ENCODE measurements at regions not wholly inside any gene's neighbourhood (a gene's known extent, or its start where the extent isn't known, plus 50 kb on each side); places are given as distances from the start of the nearest gene placed in this dataset.

DNA sequence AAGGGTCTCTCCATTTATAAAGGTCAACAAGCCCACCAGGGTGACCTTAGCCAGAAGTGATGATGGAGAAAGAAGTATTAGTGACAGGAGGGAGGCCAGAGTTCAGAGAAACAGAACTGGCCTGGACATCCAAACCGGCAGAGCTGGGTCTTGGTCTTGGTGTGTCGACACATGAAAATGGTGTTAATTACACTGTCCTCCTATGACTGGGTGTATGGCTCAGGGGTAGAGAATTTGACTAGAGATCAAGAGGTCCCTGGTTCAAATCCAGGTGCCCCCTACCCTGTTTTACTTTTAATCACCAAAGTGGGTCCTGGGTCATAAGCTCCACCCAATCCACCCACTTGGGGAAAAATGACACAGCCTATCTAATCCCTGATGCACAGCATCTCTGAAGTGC, 110.6 kb upstream of the ZNF746 start:
- DNase-seq (ENCODE audit: low spot score): no peak
- Histone ChIP-seq H3K27ac (no peak overlapping the region), H3K4me1 (ENCODE audit: insufficient read depth) (no peaks in the 10 kb centered on the region), H3K9me3 (ENCODE audit: low read depth) (no peaks in the 10 kb centered on the region), H4K20me1 (ENCODE audit: insufficient read depth, poor library complexity, severe bottlenecking) (no peaks in the 10 kb centered on the region), H3K27me3 (no peaks in the 10 kb centered on the region), H3K4me2 (no peak overlapping the region), H3K4me3 (no peak overlapping the region), H3K9me2 (replicated peaks; ENCODE audit: insufficient read depth) (no peaks in the 10 kb centered on the region), H2AFZ (no peak overlapping the region), H3K36me3 (replicated peaks; ENCODE audit: insufficient read depth, low read depth) (no peaks in the 10 kb centered on the region), H3K79me2 (no peaks in the 10 kb centered on the region)
- TF ChIP-seq, protein P1, sequence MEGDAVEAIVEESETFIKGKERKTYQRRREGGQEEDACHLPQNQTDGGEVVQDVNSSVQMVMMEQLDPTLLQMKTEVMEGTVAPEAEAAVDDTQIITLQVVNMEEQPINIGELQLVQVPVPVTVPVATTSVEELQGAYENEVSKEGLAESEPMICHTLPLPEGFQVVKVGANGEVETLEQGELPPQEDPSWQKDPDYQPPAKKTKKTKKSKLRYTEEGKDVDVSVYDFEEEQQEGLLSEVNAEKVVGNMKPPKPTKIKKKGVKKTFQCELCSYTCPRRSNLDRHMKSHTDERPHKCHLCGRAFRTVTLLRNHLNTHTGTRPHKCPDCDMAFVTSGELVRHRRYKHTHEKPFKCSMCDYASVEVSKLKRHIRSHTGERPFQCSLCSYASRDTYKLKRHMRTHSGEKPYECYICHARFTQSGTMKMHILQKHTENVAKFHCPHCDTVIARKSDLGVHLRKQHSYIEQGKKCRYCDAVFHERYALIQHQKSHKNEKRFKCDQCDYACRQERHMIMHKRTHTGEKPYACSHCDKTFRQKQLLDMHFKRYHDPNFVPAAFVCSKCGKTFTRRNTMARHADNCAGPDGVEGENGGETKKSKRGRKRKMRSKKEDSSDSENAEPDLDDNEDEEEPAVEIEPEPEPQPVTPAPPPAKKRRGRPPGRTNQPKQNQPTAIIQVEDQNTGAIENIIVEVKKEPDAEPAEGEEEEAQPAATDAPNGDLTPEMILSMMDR (IDR thresholded peaks at IDR 0.05; ENCODE audit: poor library complexity): no peak
- TF ChIP-seq EZH2 (IDR thresholded peaks at IDR 0.05; ENCODE audit: borderline replicate concordance) (no peak), EZH2phosphoT487 (IDR thresholded peaks at IDR 0.05; ENCODE audit: low read depth, severe bottlenecking, unreplicated experiment) (no peak)
- WGBS (ENCODE audit: low lambda C conversion rate, missing lambda C conversion rate): 98% methylated on average over 2 of the region's 2 CpGs

DNA sequence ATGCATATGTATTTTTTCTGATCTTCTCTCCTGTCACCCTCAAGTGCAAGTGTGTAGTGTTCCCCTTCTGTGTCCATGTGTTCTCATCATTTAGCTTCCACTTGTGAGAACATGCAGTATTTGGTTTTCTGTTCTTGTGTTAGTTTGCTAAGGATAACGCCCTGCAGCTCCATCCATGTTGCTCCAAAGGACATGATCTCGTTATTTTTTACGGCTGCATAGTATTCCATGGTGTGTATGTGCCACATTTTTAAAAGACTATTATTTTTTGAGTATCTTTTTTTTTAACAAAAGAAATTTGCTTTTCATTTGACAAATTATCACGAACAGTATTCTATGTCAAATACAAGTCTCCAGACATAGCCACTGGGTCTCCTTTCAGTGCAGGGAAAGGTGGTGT, 110.1 kb upstream of the ZNF746 start:
- H4K20me1 ChIP-seq (ENCODE audit: insufficient read depth, poor library complexity, severe bottlenecking): no peaks in the 10 kb centered on the region
- no peak for DNase-seq (ENCODE audit: low spot score)
- no peak overlapping the region for H3K27ac ChIP-seq
- H3K9me2 ChIP-seq (replicated peaks; ENCODE audit: insufficient read depth): no peaks in the 10 kb centered on the region
- no peaks in the 10 kb centered on the region for H3K36me3 ChIP-seq (replicated peaks; ENCODE audit: insufficient read depth, low read depth)
- no peak overlapping the region for H3K4me3 ChIP-seq
- H3K79me2 ChIP-seq: no peaks in the 10 kb centered on the region
- H3K4me1 ChIP-seq (ENCODE audit: insufficient read depth): no peaks in the 10 kb centered on the region
- H3K27me3 ChIP-seq: no peaks in the 10 kb centered on the region
- no peaks in the 10 kb centered on the region for H3K9me3 ChIP-seq (ENCODE audit: low read depth)
- no peak overlapping the region for H3K4me2 ChIP-seq
- H2AFZ ChIP-seq: no peak overlapping the region
- TF ChIP-seq, protein P1 (IDR thresholded peaks at IDR 0.05; ENCODE audit: poor library complexity): no peak
- TF ChIP-seq EZH2phosphoT487 (IDR thresholded peaks at IDR 0.05; ENCODE audit: low read depth, severe bottlenecking, unreplicated experiment) (no peak), EZH2 (IDR thresholded peaks at IDR 0.05; ENCODE audit: borderline replicate concordance) (no peak)
- 100% methylated on average over 4 of the region's 4 CpGs for WGBS (ENCODE audit: low lambda C conversion rate, missing lambda C conversion rate)

DNA sequence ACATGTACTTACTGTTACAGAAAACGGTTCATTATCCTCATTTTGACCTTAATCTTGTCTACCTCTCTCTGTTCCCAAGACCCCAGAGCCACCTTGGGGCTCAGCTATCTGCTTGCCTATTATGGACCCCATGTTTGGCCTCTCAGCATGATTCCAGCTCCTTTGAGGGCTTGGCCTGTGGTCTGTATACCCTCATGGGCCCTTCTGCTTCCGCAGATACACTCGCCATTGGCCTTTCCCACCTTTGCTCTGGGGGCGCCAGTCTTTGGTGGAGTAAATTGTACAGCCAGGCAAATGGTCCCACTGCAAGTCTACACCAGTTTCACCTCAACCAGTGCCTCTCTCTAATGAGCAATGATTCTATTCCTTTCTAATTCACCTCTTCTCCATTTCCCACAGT, 109.2 kb upstream of the ZNF746 start:
- Histone ChIP-seq H3K27me3 (no peaks in the 10 kb centered on the region), H4K20me1 (ENCODE audit: insufficient read depth, poor library complexity, severe bottlenecking) (no peaks in the 10 kb centered on the region), H3K79me2 (no peaks in the 10 kb centered on the region), H3K9me3 (ENCODE audit: low read depth) (no peaks in the 10 kb centered on the region), H3K4me3 (no peak overlapping the region), H2AFZ (no peak overlapping the region), H3K36me3 (replicated peaks; ENCODE audit: insufficient read depth, low read depth) (no peaks in the 10 kb centered on the region), H3K9me2 (replicated peaks; ENCODE audit: insufficient read depth) (no peaks in the 10 kb centered on the region), H3K27ac (no peak overlapping the region), H3K4me1 (ENCODE audit: insufficient read depth) (no peaks in the 10 kb centered on the region), H3K4me2 (no peak overlapping the region)
- no peak for DNase-seq (ENCODE audit: low spot score)
- 94% methylated on average over 4 of the region's 4 CpGs for WGBS (ENCODE audit: low lambda C conversion rate, missing lambda C conversion rate)
- TF ChIP-seq EZH2 (IDR thresholded peaks at IDR 0.05; ENCODE audit: borderline replicate concordance) (no peak), EZH2phosphoT487 (IDR thresholded peaks at IDR 0.05; ENCODE audit: low read depth, severe bottlenecking, unreplicated experiment) (no peak)
- TF ChIP-seq, protein P1 (IDR thresholded peaks at IDR 0.05; ENCODE audit: poor library complexity): no peak

DNA sequence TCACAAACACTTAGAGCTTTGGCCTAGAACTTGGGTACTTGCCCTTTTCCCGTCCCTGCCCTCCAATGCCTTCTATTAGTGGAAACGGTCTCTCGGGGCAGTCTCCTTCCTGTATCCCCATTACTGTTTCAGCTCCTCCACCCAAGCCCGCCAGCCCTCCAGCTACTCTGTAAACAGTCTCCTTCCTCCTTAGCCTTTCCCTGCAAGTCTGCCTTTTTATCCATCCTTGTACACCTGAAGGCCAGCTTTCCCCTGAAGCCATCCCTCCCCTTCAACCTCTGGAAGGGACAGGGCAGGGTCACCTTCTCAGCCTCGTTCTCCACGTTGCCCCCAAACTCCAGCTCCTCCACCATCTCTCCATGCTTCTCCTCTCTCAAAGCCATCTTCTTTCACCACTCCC, 108.1 kb upstream of the ZNF746 start:
- DNase-seq (ENCODE audit: low spot score): no peak

More for the DNA sequence above, 108.1 kb upstream of the ZNF746 start:
- Histone ChIP-seq H3K9me2 (replicated peaks; ENCODE audit: insufficient read depth) (no peaks in the 10 kb centered on the region), H4K20me1 (ENCODE audit: insufficient read depth, poor library complexity, severe bottlenecking) (no peaks in the 10 kb centered on the region), H3K36me3 (replicated peaks; ENCODE audit: insufficient read depth, low read depth) (no peaks in the 10 kb centered on the region), H3K4me3 (no peak overlapping the region), H3K79me2 (no peaks in the 10 kb centered on the region), H3K4me1 (ENCODE audit: insufficient read depth) (no peaks in the 10 kb centered on the region), H3K9me3 (ENCODE audit: low read depth) (no peaks in the 10 kb centered on the region), H3K27me3 (no peaks in the 10 kb centered on the region), H3K4me2 (no peak overlapping the region), H2AFZ (no peak overlapping the region), H3K27ac (no peak overlapping the region)
- WGBS (ENCODE audit: low lambda C conversion rate, missing lambda C conversion rate): 100% methylated on average over 6 of the region's 6 CpGs
- TF ChIP-seq EZH2 (IDR thresholded peaks at IDR 0.05; ENCODE audit: borderline replicate concordance) (no peak), EZH2phosphoT487 (IDR thresholded peaks at IDR 0.05; ENCODE audit: low read depth, severe bottlenecking, unreplicated experiment) (no peak)
- TF ChIP-seq, protein P1 (IDR thresholded peaks at IDR 0.05; ENCODE audit: poor library complexity): no peak
